CD14-positive monocyte (primary cell): ENCODE measurements at regions not wholly inside any gene's neighbourhood (a gene's known extent, or its start where the extent isn't known, plus 50 kb on each side); places are given as distances from the start of the nearest gene placed in this dataset.

Source experiments
- DNase-seq, 3 donors: peaks; one replicate each; pipeline ENCODE4 v3.0.0-alpha.2; 2011 to 2022
- H2AFZ ChIP-seq: 2 replicates; pipeline ENCODE4 v1.6.0; 2012; ENCODE audit warnings: mild to moderate bottlenecking, low read depth, low read length, inconsistent platforms; ENCODE audit not compliant: insufficient read depth, poor library complexity, severe bottlenecking
- H3K27ac ChIP-seq, 2 donors: 1 replicate in 1 of 2; 2 replicates in 1 of 2; pipeline ENCODE4 v1.5.1; 2012 to 2013; ENCODE audit warnings: low read length in 2 of 2, control low read depth in 1 of 2, inconsistent platforms in 1 of 2, low read depth in 1 of 2, mild to moderate bottlenecking in 1 of 2
- H3K27me3 ChIP-seq, 2 donors: one replicate each; pipeline versions ENCODE4 v1.6.0 to v1.6.1; 2011 to 2013; ENCODE audit warnings: low read length in 2 of 2; ENCODE audit not compliant: control insufficient read depth in 2 of 2, insufficient read depth in 2 of 2
- H3K36me3 ChIP-seq, 2 donors: replicated peaks in 1 of 2; 1 replicate in 1 of 2; 2 replicates in 1 of 2; pipeline versions ENCODE4 v1.5.1 to v1.6.1; 2012 to 2013; ENCODE audit warnings: low read length in 2 of 2, control low read depth in 1 of 2, inconsistent platforms in 1 of 2, mild to moderate bottlenecking in 1 of 2; ENCODE audit not compliant: insufficient read depth in 2 of 2, control insufficient read depth in 1 of 2
- H3K4me1 ChIP-seq, 2 donors: 1 replicate in 1 of 2; 2 replicates in 1 of 2; pipeline versions ENCODE4 v1.5.1 to v1.6.1; 2012 to 2013; ENCODE audit warnings: low read length in 2 of 2, control low read depth in 1 of 2, inconsistent platforms in 1 of 2, mild to moderate bottlenecking in 1 of 2, moderate library complexity in 1 of 2; ENCODE audit not compliant: insufficient read depth in 2 of 2, control insufficient read depth in 1 of 2
- H3K4me2 ChIP-seq: replicated peaks from 2 replicates; pipeline ENCODE3; 2012; ENCODE audit warnings: low read length, moderate library complexity, mild to moderate bottlenecking; ENCODE audit not compliant: poor library complexity, severe bottlenecking; ENCODE audit errors: extremely low read depth
- H3K4me3 ChIP-seq, 3 experiments: fragments of 200-600 bp in 1 of 3; sonication (generic) in 1 of 3; replicated peaks in 1 of 3; 1 replicate in 2 of 3; 2 replicates in 1 of 3; pipeline ENCODE4 v1.5.1; 2011 to 2013; ENCODE audit warnings: low read length in 3 of 3, mild to moderate bottlenecking in 3 of 3, control low read depth in 2 of 3, low read depth in 2 of 3, inconsistent platforms in 1 of 3, moderate library complexity in 1 of 3
- H3K79me2 ChIP-seq: 2 replicates; pipeline ENCODE4 v1.6.0; 2012; ENCODE audit warnings: mild to moderate bottlenecking, control low read depth, inconsistent platforms, low read length, moderate library complexity; ENCODE audit not compliant: insufficient read depth
- H3K9ac ChIP-seq: 2 replicates; pipeline ENCODE4 v1.6.0; 2017; ENCODE audit warnings: low read length, mild to moderate bottlenecking; ENCODE audit not compliant: insufficient read depth, poor library complexity, severe bottlenecking
- H3K9me3 ChIP-seq, 2 donors: replicated peaks in 1 of 2; 1 replicate in 1 of 2; 2 replicates in 1 of 2; pipeline versions ENCODE4 v1.5.1 to v1.6.1; 2012 to 2013; ENCODE audit warnings: low read length in 2 of 2, control low read depth in 1 of 2; ENCODE audit not compliant: control insufficient read depth in 1 of 2, insufficient read depth in 1 of 2
- H4K20me1 ChIP-seq: 2 replicates; pipeline ENCODE4 v1.6.0; 2012; ENCODE audit warnings: mild to moderate bottlenecking, low read length, control low read depth, moderate library complexity; ENCODE audit not compliant: insufficient read depth
- H3K27ac Mint-ChIP-seq, 7 donors: one replicate each; pipeline ENCODE4 v1.8.0; 2020; ENCODE audit warnings: mild to moderate bottlenecking in 7 of 7, mixed read lengths in 7 of 7, moderate library complexity in 6 of 7, inconsistent platforms in 2 of 7
- H3K27me3 Mint-ChIP-seq, 3 donors: one replicate each; pipeline ENCODE4 v1.8.0; 2021 to 2022; ENCODE audit warnings: low read depth in 3 of 3, mild to moderate bottlenecking in 3 of 3, mixed read lengths in 3 of 3, moderate library complexity in 3 of 3, inconsistent platforms in 1 of 3
- H3K36me3 Mint-ChIP-seq, 2 donors: one replicate each; pipeline ENCODE4 v1.8.0; 2020; ENCODE audit warnings: mixed read lengths in 2 of 2, inconsistent platforms in 1 of 2, mild to moderate bottlenecking in 1 of 2
- H3K4me1 Mint-ChIP-seq: one replicate; pipeline ENCODE4 v1.8.0; 2020; ENCODE audit warnings: mild to moderate bottlenecking, mixed read lengths
- H3K4me3 Mint-ChIP-seq, 2 donors: one replicate each; pipeline ENCODE4 v1.8.0; 2020; ENCODE audit warnings: mild to moderate bottlenecking in 2 of 2, mixed read lengths in 2 of 2, moderate library complexity in 1 of 2
- H3K9me3 Mint-ChIP-seq, 7 donors: one replicate each; pipeline ENCODE4 v1.8.0; 2020 to 2022; ENCODE audit warnings: mixed read lengths in 7 of 7, mild to moderate bottlenecking in 6 of 7, moderate library complexity in 6 of 7, inconsistent platforms in 2 of 7
- CTCF ChIP-seq: fragments of 200-600 bp; IDR thresholded peaks from one replicate; pipeline ENCODE4 v1.8.0; 2022; ENCODE audit warnings: antibody characterized with exemption, mild to moderate bottlenecking
- WGBS: methylation state at CpG from one replicate; pipeline ENCODE4 v1.1.5; 2013; ENCODE audit warnings: missing lambda C conversion rate; ENCODE audit not compliant: insufficient coverage; 5-methylcytosine and 5-hydroxymethylcytosine counted together
- intact Hi-C, 2 donors: fragments of 100-400 bp; cut with micrococcal nuclease; formaldehyde crosslinking; loops; one replicate each; pipeline versions ENCODE4 v1.15.0 to v1.15.1; 2023

GRCh38 chr7:67590649-67591048 is 594.0 kb downstream of the TYW1 start:
- intact Hi-C loops: no loop called here
- Mint-ChIP-seq H3K4me3 (no peak overlapping the region), H3K27me3 (no peaks in the 10 kb centered on the region), H3K9me3 (peaks cover 2 to 21% (median 9%) of the 10 kb centered on the region in 7 donors), H3K27ac (no peak overlapping the region), H3K36me3 (no peaks in the 10 kb centered on the region), H3K4me1 (no peaks in the 10 kb centered on the region)
- Histone ChIP-seq H3K9ac (no peak overlapping the region), H3K27ac (no peak overlapping the region), H3K4me2 (no peak overlapping the region), H3K9me3 (peaks cover 34 to 36% of the 10 kb centered on the region in 2 donors), H3K4me3 (no peak overlapping the region), H4K20me1 (no peaks in the 10 kb centered on the region), H2AFZ (no peak overlapping the region), H3K27me3 (no peaks in the 10 kb centered on the region), H3K36me3 (no peaks in the 10 kb centered on the region), H3K4me1 (no peaks in the 10 kb centered on the region), H3K79me2 (no peaks in the 10 kb centered on the region)
- DNase-seq: no peak
- no peak for TF ChIP-seq CTCF
- WGBS: no CpG with 5 or more reads among the region's 3 CpGs

GRCh38 chr7:67593794-67594193 is 597.2 kb downstream of the TYW1 start:
- intact Hi-C loops: no loop called here
- Histone ChIP-seq H3K4me2 (no peak overlapping the region), H3K9me3 (peaks cover 9 to 11% of the 10 kb centered on the region in 2 donors), H3K27me3 (no peaks in the 10 kb centered on the region), H3K79me2 (no peaks in the 10 kb centered on the region), H4K20me1 (no peaks in the 10 kb centered on the region), H3K4me3 (no peak overlapping the region), H2AFZ (no peak overlapping the region), H3K4me1 (no peaks in the 10 kb centered on the region), H3K27ac (no peak overlapping the region), H3K9ac (no peak overlapping the region), H3K36me3 (no peaks in the 10 kb centered on the region)
- Mint-ChIP-seq H3K9me3 (peaks cover 0 to 14% (median 4%) of the 10 kb centered on the region in 7 donors), H3K27me3 (no peaks in the 10 kb centered on the region), H3K27ac (no peak overlapping the region), H3K4me1 (no peaks in the 10 kb centered on the region), H3K4me3 (no peak overlapping the region), H3K36me3 (no peaks in the 10 kb centered on the region)
- 71% methylated on average over 1 of the region's 6 CpGs for WGBS
- DNase-seq: no peak
- TF ChIP-seq CTCF: no peak
